ENCODE measurements at regions not wholly inside any gene's neighbourhood (a gene's known extent, or its start where the extent isn't known, plus 50 kb on each side); places are given as distances from the start of the nearest gene placed in this dataset.

DNA sequence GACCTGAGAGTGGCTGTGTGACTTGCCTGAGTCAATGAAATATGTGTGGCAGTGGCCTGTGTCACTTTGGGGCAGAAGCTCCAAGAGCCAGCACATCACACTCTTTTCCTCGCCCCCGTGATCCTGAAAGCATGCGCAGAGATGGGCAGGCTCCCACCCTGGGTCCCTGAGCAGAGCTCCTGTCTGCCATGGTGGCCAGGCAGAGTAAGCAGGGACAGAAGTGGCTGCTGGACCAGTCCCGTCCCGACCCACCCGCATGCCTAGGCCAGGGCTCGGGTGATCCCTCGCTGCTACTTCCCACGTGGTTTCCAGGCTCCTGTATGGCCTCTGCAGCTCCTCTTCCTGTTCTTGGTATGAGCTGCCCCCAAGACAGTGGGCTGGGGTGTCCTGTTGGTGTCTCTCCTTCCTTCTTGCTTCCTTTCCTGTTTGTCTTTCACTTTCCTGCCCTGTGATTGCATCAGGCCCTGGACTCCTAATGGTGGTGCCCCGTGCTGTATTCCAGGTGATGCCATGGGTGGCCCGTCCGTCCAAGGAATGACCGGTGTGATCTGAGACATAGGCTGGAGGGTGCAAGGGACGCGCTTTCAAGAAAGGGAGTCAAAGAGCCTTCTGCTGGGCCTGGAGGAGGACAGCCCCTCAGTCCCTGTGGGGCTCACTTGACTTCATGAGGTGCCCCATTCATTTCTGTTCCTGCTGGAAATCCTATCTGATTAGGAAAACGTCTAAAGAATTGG lies 71.4 kb upstream of the SHH start:
- Histone ChIP-seq H3K4me3 (no peak overlapping the region), H3K36me3 (no peaks in the 10 kb centered on the region), H3K4me1 (no peaks in the 10 kb centered on the region), H3K9me3 (no peaks in the 10 kb centered on the region), H3K27ac (no peak overlapping the region), H3K27me3 (ENCODE audit: low read depth) (no peaks in the 10 kb centered on the region)
- TF ChIP-seq, protein P1, sequence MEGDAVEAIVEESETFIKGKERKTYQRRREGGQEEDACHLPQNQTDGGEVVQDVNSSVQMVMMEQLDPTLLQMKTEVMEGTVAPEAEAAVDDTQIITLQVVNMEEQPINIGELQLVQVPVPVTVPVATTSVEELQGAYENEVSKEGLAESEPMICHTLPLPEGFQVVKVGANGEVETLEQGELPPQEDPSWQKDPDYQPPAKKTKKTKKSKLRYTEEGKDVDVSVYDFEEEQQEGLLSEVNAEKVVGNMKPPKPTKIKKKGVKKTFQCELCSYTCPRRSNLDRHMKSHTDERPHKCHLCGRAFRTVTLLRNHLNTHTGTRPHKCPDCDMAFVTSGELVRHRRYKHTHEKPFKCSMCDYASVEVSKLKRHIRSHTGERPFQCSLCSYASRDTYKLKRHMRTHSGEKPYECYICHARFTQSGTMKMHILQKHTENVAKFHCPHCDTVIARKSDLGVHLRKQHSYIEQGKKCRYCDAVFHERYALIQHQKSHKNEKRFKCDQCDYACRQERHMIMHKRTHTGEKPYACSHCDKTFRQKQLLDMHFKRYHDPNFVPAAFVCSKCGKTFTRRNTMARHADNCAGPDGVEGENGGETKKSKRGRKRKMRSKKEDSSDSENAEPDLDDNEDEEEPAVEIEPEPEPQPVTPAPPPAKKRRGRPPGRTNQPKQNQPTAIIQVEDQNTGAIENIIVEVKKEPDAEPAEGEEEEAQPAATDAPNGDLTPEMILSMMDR (IDR thresholded peaks at IDR 0.05): no peak
- DNase-seq: no peak
- ATAC-seq: no peak
- intact Hi-C loops (cut with DNase I): no loop called here

GRCh38 chr7:155882596-155882995 lies 70.3 kb upstream of the SHH start:
- intact Hi-C loops (cut with DNase I): no loop called here
- ATAC-seq: no peak

DNA sequence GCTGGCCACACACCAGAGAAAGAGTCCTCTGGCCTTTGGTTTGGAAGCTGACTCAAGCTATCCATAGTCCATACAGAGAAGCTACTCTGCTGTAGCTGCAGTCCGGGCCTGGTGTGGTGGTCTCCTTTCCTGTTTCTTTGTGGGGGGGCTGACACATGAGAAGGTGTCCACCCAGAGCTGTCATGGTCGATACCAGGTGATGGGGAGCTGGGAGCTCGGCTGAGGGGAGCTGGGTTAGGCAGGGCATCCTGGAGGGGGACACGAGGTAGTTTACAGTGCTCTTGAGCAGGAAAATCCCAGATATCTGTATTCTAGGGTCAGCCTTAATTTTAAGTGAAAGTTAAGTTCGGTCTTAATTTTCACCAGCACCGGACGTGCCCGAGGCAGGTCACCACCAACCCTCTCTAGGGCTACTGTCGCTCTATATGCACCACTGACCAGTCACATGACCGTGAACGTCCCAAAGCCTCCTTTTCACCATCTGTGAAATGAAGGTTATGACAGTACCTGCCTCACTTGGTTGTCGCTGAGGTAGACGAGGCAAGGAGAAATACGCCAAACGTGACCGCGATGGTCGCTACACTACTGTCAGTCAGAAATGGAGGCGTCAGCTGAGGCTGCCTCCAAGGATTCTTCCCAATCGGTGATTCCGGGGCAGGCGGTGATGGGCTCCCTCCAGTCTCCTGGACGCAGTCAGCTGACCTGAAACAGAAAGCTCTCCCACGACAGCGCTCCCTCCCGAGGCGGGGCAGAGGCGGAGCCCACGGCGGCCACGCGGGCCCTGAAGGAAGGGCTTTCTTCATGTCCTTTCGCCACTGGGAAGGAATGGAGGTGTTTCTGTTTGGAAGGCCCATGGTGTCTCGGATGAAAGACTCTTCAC lies 69.4 kb upstream of the SHH start:
- Histone ChIP-seq H3K27ac (no peak overlapping the region), H3K4me3 (no peak overlapping the region), H3K4me1 (no peaks in the 10 kb centered on the region), H3K36me3 (no peaks in the 10 kb centered on the region), H3K27me3 (ENCODE audit: low read depth) (no peaks in the 10 kb centered on the region), H3K9me3 (no peaks in the 10 kb centered on the region)
- no peak for DNase-seq
- no peak for ATAC-seq
- TF ChIP-seq, protein P1 (IDR thresholded peaks at IDR 0.05): no peak
- intact Hi-C loops (cut with DNase I): no loop called here

More at GRCh38 chr7:155882596-155882995, 70.3 kb upstream of the SHH start:
- H3K4me3 ChIP-seq: no peak overlapping the region
- no peak overlapping the region for H3K27ac ChIP-seq
- no peaks in the 10 kb centered on the region for H3K27me3 ChIP-seq (ENCODE audit: low read depth)
- no peak for DNase-seq
- H3K4me1 ChIP-seq: no peaks in the 10 kb centered on the region
- no peaks in the 10 kb centered on the region for H3K9me3 ChIP-seq
- H3K36me3 ChIP-seq: no peaks in the 10 kb centered on the region
- TF ChIP-seq, protein P1 (IDR thresholded peaks at IDR 0.05): no peak

GRCh38 chr7:155880721-155881120 lies 68.5 kb upstream of the SHH start:
- Histone ChIP-seq H3K9me3 (no peaks in the 10 kb centered on the region), H3K27ac (no peak overlapping the region), H3K4me1 (no peaks in the 10 kb centered on the region), H3K27me3 (ENCODE audit: low read depth) (no peaks in the 10 kb centered on the region), H3K4me3 (no peak overlapping the region), H3K36me3 (no peaks in the 10 kb centered on the region)
- intact Hi-C loops (cut with DNase I): no loop called here
- DNase-seq (no peak), ATAC-seq (no peak)
- TF ChIP-seq, protein P1 (IDR thresholded peaks at IDR 0.05): no peak

DNA sequence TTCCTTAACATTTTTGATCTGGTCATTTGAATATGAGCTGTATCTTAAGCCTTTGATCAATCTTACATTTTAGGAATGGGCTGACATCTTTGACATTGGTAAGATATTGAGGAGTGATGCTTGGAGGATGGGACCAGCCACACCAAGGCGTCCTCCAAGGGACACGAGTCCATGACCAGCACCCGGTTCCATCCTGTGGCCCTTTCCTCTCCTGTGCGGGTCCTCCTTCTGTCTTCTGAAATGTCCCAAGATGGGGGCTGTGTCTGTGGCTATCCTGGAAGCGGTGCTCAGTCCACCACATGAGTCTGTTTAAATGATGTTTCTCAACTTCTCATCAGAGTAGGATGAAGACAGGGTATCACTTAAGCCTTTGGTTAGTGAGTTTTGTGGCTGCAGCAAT lies 67.3 kb upstream of the SHH start:
- no peaks in the 10 kb centered on the region for H3K9me3 ChIP-seq

More for the DNA sequence above, 67.3 kb upstream of the SHH start:
- H3K4me1 ChIP-seq: no peaks in the 10 kb centered on the region
- ATAC-seq (no peak), DNase-seq (no peak)
- H3K36me3 ChIP-seq: no peaks in the 10 kb centered on the region
- intact Hi-C loops (cut with DNase I): no loop called here
- TF ChIP-seq, protein P1 (IDR thresholded peaks at IDR 0.05): no peak
- H3K27ac ChIP-seq: no peak overlapping the region
- H3K27me3 ChIP-seq (ENCODE audit: low read depth): no peaks in the 10 kb centered on the region
- no peak overlapping the region for H3K4me3 ChIP-seq

Data from lower lobe of right lung (tissue), 2 donors.